Heart left ventricle (tissue), 16 donors: ENCODE measurements at regions not wholly inside any gene's neighbourhood (a gene's known extent, or its start where the extent isn't known, plus 50 kb on each side); places are given as distances from the start of the nearest gene placed in this dataset.

Source experiments
- ATAC-seq, 4 donors: fragments of 200-7000 bp; cut with Tn5 transposase; one replicate each; pipeline ENCODE4 v1.9.1; 2020 to 2022; ENCODE audit warnings: moderate library complexity in 4 of 4, mild to moderate bottlenecking in 3 of 4, moderate number of reproducible peaks in 1 of 4
- DNase-seq, 5 donors: peaks; one replicate each; pipeline ENCODE4 v3.0.0-alpha.2; 2020
- H3K27ac ChIP-seq, 12 donors: fragments of 200-600 bp; sonication (generic) in 4 of 12; one replicate each; pipeline versions ENCODE4 v1.5.0 to v1.8.0; 2016 to 2022; ENCODE audit warnings: mild to moderate bottlenecking in 2 of 12
- H3K27me3 ChIP-seq, 9 donors: fragments of 200-600 bp; sonication (generic) in 2 of 9; one replicate each; pipeline versions ENCODE4 v1.5.1 to v1.8.0; 2016 to 2022; ENCODE audit warnings: mild to moderate bottlenecking in 3 of 9
- H3K36me3 ChIP-seq, 9 donors: fragments of 200-600 bp; sonication (generic) in 2 of 9; one replicate each; pipeline versions ENCODE4 v1.5.0 to v1.8.0; 2018 to 2022; ENCODE audit warnings: mild to moderate bottlenecking in 2 of 9
- H3K4me1 ChIP-seq, 12 donors: fragments of 200-600 bp; sonication (generic) in 4 of 12; one replicate each; pipeline versions ENCODE4 v1.5.0 to v1.8.0; 2016 to 2022; ENCODE audit warnings: mild to moderate bottlenecking in 3 of 12
- H3K4me3 ChIP-seq, 12 donors: fragments of 200-600 bp; sonication (generic) in 4 of 12; one replicate each; pipeline versions ENCODE4 v1.5.0 to v1.8.0; 2017 to 2022; ENCODE audit warnings: mild to moderate bottlenecking in 9 of 12, moderate library complexity in 4 of 12
- H3K9me3 ChIP-seq, 12 donors: fragments of 200-600 bp; sonication (generic) in 4 of 12; one replicate each; pipeline versions ENCODE4 v1.5.0 to v1.8.0; 2016 to 2022; ENCODE audit warnings: mild to moderate bottlenecking in 1 of 12
- POLR2A ChIP-seq, 2 donors: fragments of 450-650 bp; IDR thresholded peaks; one replicate each; pipeline ENCODE4 v1.6.1; 2017; ENCODE audit warnings: antibody characterized with exemption in 2 of 2, mild to moderate bottlenecking in 2 of 2, moderate library complexity in 2 of 2
- WGBS, 4 donors: extraction: QIAGEN DNeasy Blood & Tissue Kit in 2 of 4; methylation state at CpG; one replicate each; pipeline versions ENCODE4 v1.1.5 to v1.1.7; 2013 to 2018; 5-methylcytosine and 5-hydroxymethylcytosine counted together
- intact Hi-C, 10 donors: fragments of 100-400 bp; cut with DNase I; formaldehyde crosslinking; loops; one replicate each; pipeline versions ENCODE4 v1.11.1 to v1.14.2; 2022
- TF ChIP-seq, protein P1 (sequence below), 12 donors: fragments of 200-600 bp; sonication (generic) in 4 of 12; IDR thresholded peaks; one replicate each; pipeline versions ENCODE4 v1.5.0 to v1.8.0; 2018 to 2022; ENCODE audit warnings: antibody characterized with exemption in 12 of 12, mild to moderate bottlenecking in 5 of 12
- donor health status: ischemic (EF 13 %, LVEDD 7.1; RV severe dilation, severe dysfunction).
- donor health status: healthy with polysubstance abuse.
- donor health status: DM: no; HTN: yes; CAD: no.
- donor health status: DM: no; HTN: no; CAD: no.
- donor health status: ischemic (EF 25% LVEDD 6.9; RV normal size, moderate dysfunction).
- donor health status: ischemic (EF 25% LVEDD 5.7; RV mildly dilated, moderate dysfunction).
- donor health status: healthy.
- donor health status: DM: yes; HTN: yes; CAD: no.
- donor health status: ischemic (EF 35%, LVEDD 5.7; RV mildly dilated, moderate dysfunction).
- donor health status: nonischemic (EF 11% LVEDD 7.7; RV severe dilation, severe dysfunction).
- donor health status: DM: yes; HTN: yes; CAD: no.
- donor health status: PGD.
- donor health status: ischemic (EF 29% LVEDD 5.4; RV normal size, mild dysfunction).
- donor health status: nonischemic (EF 23%, LVEDD 6.1; RV moderate dilation, normal function).

DNA sequence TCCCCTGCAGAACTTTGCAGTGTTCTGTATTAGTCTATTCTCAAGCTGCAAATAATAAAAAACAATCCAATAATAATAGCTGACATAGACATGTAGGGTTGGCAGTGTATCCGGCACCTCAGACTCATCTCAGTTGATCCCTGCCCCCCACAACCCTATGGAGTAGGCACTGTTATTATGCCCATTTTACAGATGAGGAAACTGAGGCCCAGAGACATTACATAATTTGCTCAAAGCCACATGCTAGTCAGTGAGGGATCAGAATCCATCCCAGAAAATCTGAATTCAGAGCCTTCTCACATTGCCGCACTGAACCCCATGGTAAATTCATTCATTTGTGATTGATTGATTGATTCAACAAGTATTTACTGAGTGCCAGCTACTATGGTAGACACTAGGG, 226.6 kb upstream of the PWP1 start:
- Histone ChIP-seq H3K4me1 (peaks cover 0 to 8% (median 0%) of the 10 kb centered on the region in 12 donors), H3K27ac (no peak overlapping the region), H3K36me3 (no peaks in the 10 kb centered on the region), H3K4me3 (no peak overlapping the region), H3K27me3 (no peaks in the 10 kb centered on the region), H3K9me3 (no peaks in the 10 kb centered on the region)
- DNase-seq, result no peak
- TF ChIP-seq, protein P1, sequence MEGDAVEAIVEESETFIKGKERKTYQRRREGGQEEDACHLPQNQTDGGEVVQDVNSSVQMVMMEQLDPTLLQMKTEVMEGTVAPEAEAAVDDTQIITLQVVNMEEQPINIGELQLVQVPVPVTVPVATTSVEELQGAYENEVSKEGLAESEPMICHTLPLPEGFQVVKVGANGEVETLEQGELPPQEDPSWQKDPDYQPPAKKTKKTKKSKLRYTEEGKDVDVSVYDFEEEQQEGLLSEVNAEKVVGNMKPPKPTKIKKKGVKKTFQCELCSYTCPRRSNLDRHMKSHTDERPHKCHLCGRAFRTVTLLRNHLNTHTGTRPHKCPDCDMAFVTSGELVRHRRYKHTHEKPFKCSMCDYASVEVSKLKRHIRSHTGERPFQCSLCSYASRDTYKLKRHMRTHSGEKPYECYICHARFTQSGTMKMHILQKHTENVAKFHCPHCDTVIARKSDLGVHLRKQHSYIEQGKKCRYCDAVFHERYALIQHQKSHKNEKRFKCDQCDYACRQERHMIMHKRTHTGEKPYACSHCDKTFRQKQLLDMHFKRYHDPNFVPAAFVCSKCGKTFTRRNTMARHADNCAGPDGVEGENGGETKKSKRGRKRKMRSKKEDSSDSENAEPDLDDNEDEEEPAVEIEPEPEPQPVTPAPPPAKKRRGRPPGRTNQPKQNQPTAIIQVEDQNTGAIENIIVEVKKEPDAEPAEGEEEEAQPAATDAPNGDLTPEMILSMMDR (IDR thresholded peaks at IDR 0.05), result no peak
- no peak for TF ChIP-seq POLR2A (IDR thresholded peaks at IDR 0.05)
- intact Hi-C loops, result loop anchor here in 1 of 10 donors (10.0 kb wide), 1 partner anchor 66 kb away; no protein-coding TSS in a partner anchor
- ATAC-seq, result no peak
- WGBS, 4 donors, result 83 to 100% (median 94%) methylated on average over 2 of the region's 2 CpGs

DNA sequence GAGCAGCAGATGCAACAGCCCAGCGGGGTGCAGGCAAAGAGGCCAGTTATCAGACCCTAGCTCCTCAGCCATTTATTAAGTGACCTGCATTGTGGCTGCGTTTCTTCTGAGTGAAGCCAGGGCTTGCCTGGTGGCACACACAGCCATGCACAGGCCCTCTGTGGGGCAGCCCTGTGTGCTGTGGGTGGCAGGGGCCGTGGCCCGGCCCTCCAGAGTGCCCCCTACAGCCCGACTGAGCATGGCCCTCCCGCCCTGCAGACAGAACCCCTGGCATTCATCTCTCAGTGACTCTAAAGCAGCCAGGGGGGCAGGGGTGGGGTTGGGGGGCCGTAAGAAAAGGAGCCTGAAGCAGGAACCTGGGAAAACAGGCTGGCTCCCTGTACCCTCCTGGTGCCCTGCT, 226.0 kb upstream of the PWP1 start:
- WGBS, 4 donors, result 61 to 73% (median 63%) methylated on average over 3 to 7 of the region's 7 CpGs
- TF ChIP-seq POLR2A (IDR thresholded peaks at IDR 0.05), result no peak
- TF ChIP-seq, protein P1 (IDR thresholded peaks at IDR 0.05), result no peak
- DNase-seq (no peak), ATAC-seq (no peak)
- no peaks in the 10 kb centered on the region for H3K36me3 ChIP-seq
- H3K27ac ChIP-seq, result no peak overlapping the region
- H3K27me3 ChIP-seq, result no peaks in the 10 kb centered on the region
- no peak overlapping the region for H3K4me3 ChIP-seq
- intact Hi-C loops, result loop anchor here in 1 of 10 donors (10.0 kb wide), 1 partner anchor 65 kb away; no protein-coding TSS in a partner anchor
- no peaks in the 10 kb centered on the region for H3K9me3 ChIP-seq
- H3K4me1 ChIP-seq, result peaks cover 0 to 8% (median 0%) of the 10 kb centered on the region in 12 donors

DNA sequence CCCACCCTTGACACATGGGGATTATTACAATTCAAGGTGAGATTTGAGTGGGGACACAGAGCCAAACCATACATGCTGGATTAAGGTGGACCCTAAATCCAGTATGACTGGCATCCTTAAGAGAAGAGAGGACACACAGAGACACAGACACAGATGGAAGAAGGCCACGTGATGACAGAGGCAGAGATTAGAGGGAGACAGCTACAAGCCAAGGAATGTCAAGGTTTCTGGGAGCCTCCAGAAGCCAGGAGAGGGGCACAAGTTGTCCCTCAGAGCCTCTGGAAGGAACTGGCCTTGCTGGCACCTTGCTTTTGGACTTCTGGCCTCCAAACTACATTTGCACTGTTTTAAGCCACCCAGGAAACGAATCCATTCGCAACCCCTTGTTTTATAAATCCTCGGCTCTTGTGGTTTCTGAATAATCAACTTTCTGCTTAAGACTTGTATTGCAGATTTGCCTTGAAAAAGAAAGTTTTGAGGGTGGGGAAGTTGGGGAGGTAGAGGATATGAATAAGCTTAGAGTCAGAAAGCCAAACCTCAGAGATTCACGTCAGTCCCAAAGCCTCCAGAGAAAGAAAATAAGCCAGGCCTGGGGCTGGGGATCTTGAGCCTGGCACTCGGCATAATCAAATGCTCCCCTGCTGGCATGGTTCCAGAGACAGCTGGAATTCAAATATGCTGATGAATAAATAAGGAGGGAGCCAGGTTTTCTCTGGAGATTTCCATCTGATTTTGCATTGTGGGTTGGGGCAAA, 224.2 kb upstream of the PWP1 start:
- Histone ChIP-seq H3K27ac (peak overlapping the region in 1 of 12 donors; percentile 3), H3K9me3 (no peaks in the 10 kb centered on the region), H3K36me3 (no peaks in the 10 kb centered on the region), H3K4me3 (no peak overlapping the region), H3K27me3 (no peaks in the 10 kb centered on the region), H3K4me1 (peaks cover 0 to 8% (median 0%) of the 10 kb centered on the region in 12 donors)
- ATAC-seq, result no peak
- DNase-seq, result peak in 1 of 5 donors; percentile 18
- 53 to 63% (median 58%) methylated on average over 6 of the region's 6 CpGs for WGBS, 4 donors
- TF ChIP-seq, protein P1 (IDR thresholded peaks at IDR 0.05), result no peak
- no peak for TF ChIP-seq POLR2A (IDR thresholded peaks at IDR 0.05)
- intact Hi-C loops, result no loop called here

DNA sequence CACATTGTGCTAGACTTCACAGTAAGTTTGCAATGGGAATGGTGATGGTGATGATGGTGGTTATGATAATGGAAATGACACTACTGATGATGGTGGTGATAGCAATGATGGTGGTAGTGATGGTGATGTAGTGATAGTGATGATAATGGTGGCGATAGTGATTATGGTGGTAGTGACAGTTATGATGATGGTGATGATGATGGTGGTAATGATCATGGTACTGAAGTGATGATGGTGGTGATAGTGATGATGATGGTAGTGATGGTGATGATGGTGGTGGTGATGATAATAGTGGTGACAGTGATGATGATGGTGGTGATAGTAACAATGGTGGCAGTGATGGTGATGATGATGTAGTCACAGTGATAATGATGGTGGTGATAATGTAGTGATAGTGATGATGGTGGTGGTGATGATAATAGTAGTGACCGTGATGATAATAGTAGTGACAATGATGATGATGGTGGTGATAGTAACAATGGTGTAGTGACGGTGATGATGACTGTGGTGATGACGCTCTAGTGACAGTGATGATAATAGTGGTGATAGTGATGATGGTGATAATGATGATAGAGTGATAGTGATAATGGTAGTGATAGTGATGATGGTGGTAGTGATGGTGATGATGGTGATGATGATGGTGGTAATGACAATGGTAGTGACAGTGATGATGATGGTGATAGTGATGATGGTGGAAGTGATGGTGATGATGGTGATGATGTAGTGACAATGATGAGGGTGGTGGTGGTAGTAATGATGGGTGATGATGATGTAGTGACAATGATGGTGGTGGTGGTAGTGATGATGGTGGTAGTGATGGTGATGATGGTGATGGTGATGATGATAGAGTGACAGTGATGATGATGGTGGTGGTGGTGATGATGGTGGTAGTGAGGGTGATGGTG, 222.9 kb upstream of the PWP1 start:
- peaks cover 0 to 8% (median 0%) of the 10 kb centered on the region in 12 donors for H3K4me1 ChIP-seq
- intact Hi-C loops, result no loop called here
- no peaks in the 10 kb centered on the region for H3K9me3 ChIP-seq
- H3K4me3 ChIP-seq, result no peak overlapping the region
- ATAC-seq, result no peak
- no peaks in the 10 kb centered on the region for H3K36me3 ChIP-seq
- H3K27ac ChIP-seq, result no peak overlapping the region
- H3K27me3 ChIP-seq, result no peaks in the 10 kb centered on the region
- TF ChIP-seq, protein P1 (IDR thresholded peaks at IDR 0.05), result no peak
- no peak for TF ChIP-seq POLR2A (IDR thresholded peaks at IDR 0.05)
- 93 to 95% (median 94%) methylated on average over 4 of the region's 4 CpGs for WGBS, 4 donors
- DNase-seq, result no peak
